ENCODE measurements at regions not wholly inside any gene's neighbourhood (a gene's known extent, or its start where the extent isn't known, plus 50 kb on each side); places are given as distances from the start of the nearest gene placed in this dataset.
A peak's percentile ranks its signal among the peaks of the same experiment; 100 is the strongest.
"Not testable (repeated sequence)": the region's sequence is repeated elsewhere in the genome, so short reads cannot be mapped to it uniquely, and the experiment has no call there.

GRCh38 chr18:60007661-60008060 lies 107.9 kb downstream of the PMAIP1 start:
- DNase-seq = no peak

DNA sequence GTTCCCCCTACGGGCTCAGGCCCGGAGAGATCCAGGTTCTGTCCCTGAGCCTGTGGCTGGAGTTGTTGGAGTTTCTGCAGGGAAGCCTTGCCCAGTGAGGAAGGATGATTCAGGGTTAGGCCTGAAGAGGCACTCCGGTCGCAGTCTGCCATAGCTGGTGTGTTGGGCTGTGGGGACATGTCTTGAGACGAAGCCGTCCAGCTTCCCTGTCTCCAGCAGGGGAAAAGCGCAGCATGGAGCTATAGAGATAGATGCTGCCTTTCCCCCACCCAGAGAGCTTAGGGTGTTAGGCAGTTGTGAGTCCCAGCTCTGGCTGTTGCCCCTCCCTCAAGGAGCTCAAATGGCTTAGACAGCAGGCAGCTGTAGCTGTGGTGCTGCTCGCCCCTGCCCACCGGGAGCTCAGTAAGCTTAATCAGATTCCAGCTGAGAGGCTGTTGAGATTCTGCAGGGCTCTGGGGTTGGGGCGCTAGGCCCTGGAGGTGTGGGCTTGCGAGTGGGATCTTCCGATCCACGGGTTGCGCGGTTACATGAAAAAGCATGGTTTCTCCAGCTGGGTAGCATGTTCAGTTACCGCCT lies 103.9 kb downstream of the PMAIP1 start:
- no peak for DNase-seq

GRCh38 chr18:59996370-59996966 lies 96.7 kb downstream of the PMAIP1 start:
- DNase-seq = no peak

DNA sequence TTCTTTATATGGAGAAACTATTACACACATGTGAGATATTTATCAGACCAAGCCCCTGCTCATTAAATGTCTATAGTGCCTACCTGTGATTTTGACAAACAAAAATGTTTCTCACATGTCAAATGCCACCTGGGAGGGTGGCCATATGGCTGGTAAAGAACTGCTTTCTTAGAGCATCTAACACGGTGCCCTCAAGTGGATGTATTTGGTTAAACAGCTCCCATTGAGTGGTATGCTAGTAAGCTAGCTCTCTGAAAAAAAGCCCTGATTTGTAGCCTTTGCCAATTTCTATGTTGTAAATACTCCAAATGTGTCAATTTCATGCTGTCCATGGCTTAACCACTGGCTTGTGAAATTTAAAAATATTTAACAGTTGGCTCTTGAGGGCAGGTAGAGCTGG lies 94.6 kb downstream of the PMAIP1 start:
- DNase-seq = no peak

DNA sequence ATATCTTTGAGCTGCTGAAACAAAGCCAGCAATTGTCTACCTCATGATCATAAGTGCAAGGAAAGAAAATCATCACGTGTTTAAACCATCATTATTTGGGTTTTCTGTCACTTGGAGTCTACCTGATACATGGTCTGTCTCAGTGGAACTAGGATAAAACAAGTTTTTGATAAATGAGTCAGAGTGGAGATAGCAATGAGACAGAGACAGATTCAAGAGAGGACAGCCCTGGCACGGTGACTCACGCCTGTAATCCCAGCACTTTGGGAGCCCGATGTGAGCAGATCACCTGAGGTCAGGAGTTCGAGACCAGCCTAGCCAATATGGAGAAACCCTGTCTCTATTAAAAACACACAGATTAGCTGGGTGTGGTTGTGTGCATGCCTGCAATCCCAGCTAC lies 93.8 kb downstream of the PMAIP1 start:
- no peak for DNase-seq

- DNase-seq = no peak
These were observed 90.5 kb downstream of the PMAIP1 start for GRCh38 chr18:59990121-59990823.

- no peak for DNase-seq
These were observed 88.4 kb downstream of the PMAIP1 start for GRCh38 chr18:59988098-59988706.

DNA sequence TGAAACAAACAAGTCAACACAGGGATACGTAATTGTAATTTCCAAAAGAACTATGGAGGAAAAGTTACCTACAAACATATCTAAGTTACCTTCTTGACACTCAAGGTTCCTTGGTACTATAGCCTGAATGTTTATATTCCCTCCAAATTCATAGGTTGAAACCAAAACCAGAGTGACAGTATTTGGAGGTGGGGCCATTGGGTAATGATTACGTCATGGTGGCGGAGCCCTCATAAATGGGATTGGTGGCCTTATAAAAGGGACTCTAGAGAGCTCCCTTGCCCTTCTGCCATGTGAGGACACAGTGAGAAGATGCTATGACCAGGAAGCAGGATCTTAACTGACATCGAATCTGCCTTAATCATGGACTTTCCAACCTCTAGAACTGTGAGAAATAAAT lies 87.3 kb downstream of the PMAIP1 start:
- DNase-seq = no peak

- DNase-seq = no peak
These were observed 86.3 kb downstream of the PMAIP1 start for GRCh38 chr18:59986139-59986538.

DNA sequence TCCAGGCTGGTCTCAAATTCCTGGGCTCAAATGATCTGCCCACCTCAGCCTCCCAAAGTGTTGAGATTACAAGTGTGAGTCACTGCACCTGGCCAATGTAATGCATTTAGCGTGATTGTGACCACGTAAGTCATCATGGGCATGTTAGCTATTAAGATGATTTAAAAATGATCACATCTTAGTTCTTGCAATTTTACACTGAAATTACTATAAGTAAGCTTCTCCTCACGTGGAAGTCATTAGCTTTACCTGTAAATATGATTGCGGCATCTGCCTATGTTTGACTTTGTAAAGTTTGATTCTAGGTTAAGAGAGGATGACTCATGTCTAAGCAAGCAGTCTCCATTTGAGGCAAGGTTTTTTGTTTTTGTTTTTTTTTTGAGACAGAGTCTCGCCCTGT lies 85.5 kb downstream of the PMAIP1 start:
- no peak for DNase-seq

GRCh38 chr18:59983506-59983905 lies 83.7 kb downstream of the PMAIP1 start:
- DNase-seq = no peak

GRCh38 chr18:59980188-59980637 lies 80.4 kb downstream of the PMAIP1 start:
- DNase-seq = no peak

DNA sequence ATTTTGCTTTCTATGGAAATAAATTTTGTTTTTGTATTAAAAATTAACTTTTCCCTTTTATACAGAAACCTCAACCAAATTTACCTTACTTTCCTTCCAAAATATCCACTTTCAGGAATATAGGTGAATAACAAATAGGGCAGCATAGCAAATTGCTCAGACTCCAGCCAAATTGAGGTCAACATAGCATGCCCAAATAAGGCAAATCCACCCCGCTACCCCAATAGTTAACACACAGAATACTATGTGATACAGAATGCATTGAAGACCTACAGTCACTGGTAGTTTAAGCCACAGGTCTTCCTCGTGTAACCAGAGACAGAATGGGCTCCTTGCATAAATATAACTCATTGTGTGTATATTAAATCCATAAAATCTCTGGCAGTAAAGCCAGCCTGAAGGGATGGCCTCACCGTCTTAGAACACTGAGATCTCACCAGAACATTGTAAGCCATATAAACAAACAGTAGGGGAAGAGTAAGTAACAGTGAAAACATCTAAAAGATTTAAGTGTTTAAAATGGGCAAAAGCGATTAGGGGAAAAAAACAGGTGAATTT lies 72.2 kb downstream of the PMAIP1 start:
- DNase-seq = no peak

- DNase-seq = not testable (repeated sequence)
These were observed 71.3 kb downstream of the PMAIP1 start for GRCh38 chr18:59971144-59971543.

DNA sequence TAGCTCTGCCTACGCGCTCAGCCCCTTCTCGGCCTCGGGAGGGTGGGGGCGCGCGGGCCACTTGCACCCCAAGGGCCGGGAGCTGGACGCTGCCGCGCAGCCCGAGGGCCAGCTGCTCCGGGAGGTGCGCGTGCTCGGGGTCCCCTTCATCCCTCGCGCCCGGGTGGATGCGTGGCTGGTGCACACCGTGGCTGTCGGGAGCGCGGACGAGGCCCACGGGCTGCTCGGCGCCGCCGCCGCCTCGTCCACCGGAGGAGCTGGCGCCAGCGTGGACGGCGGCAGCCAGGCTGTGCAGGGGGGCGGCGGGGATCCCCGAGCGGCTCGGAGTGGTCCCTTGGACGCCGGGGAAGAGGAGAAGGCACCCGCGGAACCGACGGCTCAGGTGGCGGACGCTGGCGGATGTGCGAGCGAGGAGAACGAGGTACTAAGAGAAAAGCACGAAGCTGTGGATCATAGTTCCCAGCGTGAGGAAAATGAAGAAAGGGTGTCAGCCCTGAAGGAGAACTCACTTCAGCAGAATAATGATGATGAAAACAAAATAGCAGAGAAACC lies 69.8 kb downstream of the PMAIP1 start:
- DNase-seq = not testable (repeated sequence)

DNA sequence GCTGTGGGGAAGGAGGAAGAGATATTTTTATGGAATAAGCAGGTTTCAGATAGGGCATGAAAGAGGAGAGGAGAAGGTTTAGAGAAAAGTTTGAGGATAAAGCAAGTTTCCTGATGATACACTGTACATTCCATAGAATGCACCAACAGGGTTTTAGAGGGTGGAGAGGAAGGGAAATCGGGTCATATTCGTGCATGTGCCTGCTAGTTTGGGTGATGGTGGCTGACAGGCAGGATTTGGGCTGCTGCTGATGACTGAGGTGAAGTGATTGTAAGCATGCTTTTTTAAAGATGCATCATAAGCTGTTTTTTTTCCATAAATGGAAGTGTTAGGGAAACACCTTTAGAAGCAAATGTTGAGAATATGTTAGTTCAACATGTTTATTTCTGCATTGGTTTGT lies 68.8 kb downstream of the PMAIP1 start:
- DNase-seq = no peak

DNA sequence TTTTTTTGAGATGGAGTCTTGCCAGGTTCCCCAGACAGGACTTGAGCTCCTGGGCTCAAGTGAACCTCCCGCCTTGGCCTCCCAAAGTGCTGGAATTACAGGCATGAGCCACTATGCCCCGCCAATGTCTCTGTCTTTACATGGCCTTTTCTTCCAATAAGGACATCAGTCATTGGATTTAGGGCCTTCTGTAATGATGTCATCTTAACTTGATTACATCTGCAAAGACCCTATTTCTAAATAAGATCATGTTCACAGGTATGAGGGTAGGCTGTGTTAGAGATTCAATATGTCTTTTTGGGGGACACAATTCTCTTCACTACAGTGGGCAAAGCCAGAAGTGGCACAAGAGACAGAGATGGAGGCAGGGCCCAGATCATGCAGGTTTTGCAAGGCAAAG lies 68.1 kb downstream of the PMAIP1 start:
- no peak for DNase-seq

- no peak for DNase-seq
These were observed 67.1 kb downstream of the PMAIP1 start for GRCh38 chr18:59966913-59967312.

DNA sequence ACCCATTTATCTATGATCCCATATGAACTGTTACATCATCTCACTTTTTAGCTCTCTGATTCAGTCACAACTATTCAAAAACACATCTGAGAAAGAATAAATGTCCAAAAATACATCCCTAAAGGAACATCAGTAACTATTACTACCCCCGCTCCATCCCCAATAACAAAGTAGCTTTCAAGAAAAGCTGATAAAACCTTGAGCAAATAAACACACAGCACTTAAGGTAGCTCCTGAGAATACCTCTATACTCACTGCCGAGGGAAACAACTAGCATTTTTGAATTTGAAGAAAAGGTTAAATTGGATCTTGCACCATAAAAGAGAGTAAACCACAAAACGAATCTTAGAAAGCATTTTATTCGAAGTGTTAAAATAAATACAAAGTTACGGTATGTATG lies 63.4 kb downstream of the PMAIP1 start:
- DNase-seq = no peak

DNA sequence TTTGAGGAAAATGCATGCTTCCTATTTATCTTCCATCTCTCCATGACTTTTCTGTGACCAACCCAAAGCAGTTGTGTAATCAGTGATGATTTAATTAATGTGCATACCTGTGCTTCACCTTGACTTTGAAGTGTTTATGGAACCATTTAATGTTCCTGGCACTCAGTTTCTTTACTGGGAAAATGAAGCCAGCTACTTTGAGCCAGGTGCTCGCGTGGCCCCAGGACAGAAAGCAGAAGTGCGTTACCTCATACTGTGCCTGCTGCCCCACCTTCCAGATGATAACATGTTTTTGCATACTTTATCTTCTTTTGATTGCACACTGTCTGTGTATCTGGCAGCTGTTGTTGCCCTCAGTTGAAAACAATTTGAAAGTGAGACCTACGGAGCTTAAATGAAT lies 61.3 kb downstream of the PMAIP1 start:
- DNase-seq = no peak

GRCh38 chr18:59960272-59960671 lies 60.5 kb downstream of the PMAIP1 start:
- DNase-seq = no peak

DNA sequence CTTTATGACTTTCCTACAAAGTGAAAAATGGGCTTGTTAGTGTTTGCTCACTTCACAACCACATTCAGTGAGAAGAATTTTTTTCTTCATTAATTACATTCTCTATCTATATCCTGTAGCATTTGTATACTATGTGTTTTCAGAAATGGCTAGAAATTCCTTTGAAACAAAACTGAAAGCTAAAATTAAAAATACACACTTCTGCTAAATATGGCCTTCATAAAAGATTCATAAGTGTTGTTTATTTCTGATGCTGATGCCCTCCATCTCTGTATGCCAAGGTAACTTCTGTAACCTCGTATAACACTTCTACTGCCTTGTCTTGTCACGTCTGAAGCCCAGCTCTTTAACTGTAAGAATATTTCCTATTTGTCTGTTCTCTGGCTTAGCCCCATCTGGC lies 59.8 kb downstream of the PMAIP1 start:
- no peak for DNase-seq

DNA sequence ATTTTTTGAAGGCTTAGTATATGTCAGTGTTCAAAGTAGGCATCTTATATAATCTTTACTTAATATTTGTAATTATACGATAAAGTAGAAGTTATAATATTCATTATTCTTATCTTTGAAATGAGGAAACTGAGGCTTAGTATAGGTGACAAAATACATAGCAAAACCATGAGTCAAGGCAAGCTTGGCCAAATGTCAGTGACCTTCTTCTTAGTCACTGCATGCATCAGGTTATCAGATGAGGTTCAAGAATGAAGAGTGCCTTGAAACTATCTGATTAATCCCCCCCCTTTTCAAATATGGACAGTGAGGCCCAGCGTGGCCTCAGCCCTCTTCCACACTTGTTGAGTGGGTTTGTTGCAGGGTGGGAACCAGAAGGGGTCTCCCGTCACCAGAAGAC lies 59.3 kb downstream of the PMAIP1 start:
- no peak for DNase-seq

GRCh38 chr18:59957957-59958356 lies 58.2 kb downstream of the PMAIP1 start:
- peak; percentile 76 for DNase-seq
